ENCODE measurements at regions not wholly inside any gene's neighbourhood (a gene's known extent, or its start where the extent isn't known, plus 50 kb on each side); places are given as distances from the start of the nearest gene placed in this dataset.
"Not testable (repeated sequence)": the region's sequence is repeated elsewhere in the genome, so short reads cannot be mapped to it uniquely, and the experiment has no call there.

- DNase-seq, result not testable (repeated sequence)
These were observed 286.9 kb downstream of the ANAPC1 start for GRCh38 chr2:111596808-111597705.

GRCh38 chr2:111598944-111599343 lies 285.0 kb downstream of the ANAPC1 start:
- DNase-seq, result not testable (repeated sequence)

- not testable (repeated sequence) for DNase-seq
These were observed 281.7 kb downstream of the ANAPC1 start for GRCh38 chr2:111602259-111602658.

GRCh38 chr2:111605798-111606197 lies 278.2 kb downstream of the ANAPC1 start:
- DNase-seq, result not testable (repeated sequence)

- DNase-seq, result not testable (repeated sequence)
These were observed 277.4 kb downstream of the ANAPC1 start for GRCh38 chr2:111606632-111607031.

GRCh38 chr2:111609146-111609844 lies 274.7 kb downstream of the ANAPC1 start:
- not testable (repeated sequence) for DNase-seq

GRCh38 chr2:111610035-111610434 lies 274.0 kb downstream of the ANAPC1 start:
- not testable (repeated sequence) for DNase-seq

GRCh38 chr2:111616651-111617218 lies 267.3 kb downstream of the ANAPC1 start:
- no peak for DNase-seq

- DNase-seq, result no peak
These were observed 266.4 kb downstream of the ANAPC1 start for GRCh38 chr2:111617299-111618225.

- no peak for DNase-seq
These were observed 265.6 kb downstream of the ANAPC1 start for GRCh38 chr2:111618226-111618977.

- no peak for DNase-seq
These were observed 264.8 kb downstream of the ANAPC1 start for GRCh38 chr2:111618978-111619902.

GRCh38 chr2:111620281-111620680 lies 263.7 kb downstream of the ANAPC1 start:
- DNase-seq, result no peak

- no peak for DNase-seq
These were observed 261.1 kb downstream of the ANAPC1 start for GRCh38 chr2:111622859-111623258.

- no peak for DNase-seq
These were observed 260.6 kb downstream of the ANAPC1 start for GRCh38 chr2:111623380-111623779.

- no peak for DNase-seq
These were observed 259.4 kb downstream of the ANAPC1 start for GRCh38 chr2:111624411-111625156.

- DNase-seq, result not testable (repeated sequence)
These were observed 258.8 kb downstream of the ANAPC1 start for GRCh38 chr2:111625157-111625537.

- no peak for DNase-seq
These were observed 257.7 kb downstream of the ANAPC1 start for GRCh38 chr2:111626037-111626864.

GRCh38 chr2:111626865-111627163 lies 257.2 kb downstream of the ANAPC1 start:
- no peak for DNase-seq

GRCh38 chr2:111627256-111627655 lies 256.7 kb downstream of the ANAPC1 start:
- no peak for DNase-seq

All from stimulated activated CD4-positive, alpha-beta T cell treated with anti-CD3 and anti-CD28 coated beads, Interleukin-12 subunit alpha, Interleukin-12 subunit beta, amount 100 ng/mL, for 4 hours (primary cell).